A673 (cell line): ENCODE measurements at regions not wholly inside any gene's neighbourhood (a gene's known extent, or its start where the extent isn't known, plus 50 kb on each side); places are given as distances from the start of the nearest gene placed in this dataset.

Experiments
- BruUV-seq: library from RNA; stranded (reverse); fragments of 400-500 nt; replicated peaks from 2 replicates; lab custom pipeline; 2021; lab: Mats Ljungman, UMichigan
- CTCF ChIA-PET: fragments of 300-600 bp; sonication (Branson Sonifier 250); formaldehyde crosslinking; loops from one replicate; lab custom pipeline; 2022; ENCODE audit warnings: antibody characterized with exemption; lab: Charles Lee
- POLR2A ChIA-PET: fragments of 300-600 bp; sonication (Branson Sonifier 250); formaldehyde crosslinking; loops from one replicate; lab custom pipeline; 2022; ENCODE audit warnings: antibody characterized with exemption; ENCODE audit not compliant: low non-redundant PET; lab: Charles Lee
- DNase-seq: peaks from one replicate; pipeline ENCODE4 v3.0.0-alpha.2; 2015; ENCODE audit warnings: low spot score
- H3K27ac ChIP-seq: fragments of 200-600 bp; sonication (generic); 2 replicates; pipeline ENCODE4 v1.5.1; 2016; ENCODE audit warnings: mixed run types, low read depth, mild to moderate bottlenecking, mixed read lengths, antibody characterized with exemption, low read length; ENCODE audit not compliant: poor library complexity, severe bottlenecking
- H3K27me3 ChIP-seq: fragments of 200-600 bp; sonication (generic); replicated peaks from 2 replicates; pipeline ENCODE4 v1.6.1; 2017; ENCODE audit warnings: mixed run types, low read depth, mild to moderate bottlenecking, mixed read lengths, antibody characterized with exemption, low read length; ENCODE audit not compliant: insufficient read depth, poor library complexity
- H3K36me3 ChIP-seq: fragments of 200-600 bp; sonication (generic); 2 replicates; pipeline ENCODE4 v1.6.1; 2016; ENCODE audit warnings: mixed run types, mild to moderate bottlenecking, mixed read lengths, antibody characterized with exemption, low read length; ENCODE audit not compliant: insufficient read depth, poor library complexity, severe bottlenecking
- H3K4me1 ChIP-seq: fragments of 200-600 bp; sonication (generic); 2 replicates; pipeline ENCODE4 v1.6.1; 2017; ENCODE audit warnings: mixed run types, mild to moderate bottlenecking, mixed read lengths, antibody characterized with exemption, low read length; ENCODE audit not compliant: insufficient read depth, poor library complexity, severe bottlenecking
- H3K4me3 ChIP-seq: fragments of 200-600 bp; sonication (generic); 2 replicates; pipeline ENCODE4 v1.5.1; 2016; ENCODE audit warnings: low read depth, mixed run types, mild to moderate bottlenecking, mixed read lengths, low read length; ENCODE audit not compliant: poor library complexity, severe bottlenecking
- H3K9me3 ChIP-seq: fragments of 200-600 bp; sonication (generic); 2 replicates; pipeline ENCODE4 v1.6.1; 2016; ENCODE audit warnings: mixed run types, low read depth, mild to moderate bottlenecking, mixed read lengths, antibody characterized with exemption, low read length; ENCODE audit not compliant: poor library complexity, severe bottlenecking
- EZH2 ChIP-seq: fragments of 200-600 bp; sonication (generic); IDR thresholded peaks from 2 replicates; pipeline ENCODE4 v1.6.1; 2017; ENCODE audit warnings: borderline replicate concordance, low read depth, mild to moderate bottlenecking, mixed read lengths, antibody characterized with exemption, low read length; ENCODE audit not compliant: poor library complexity, severe bottlenecking
- intact Hi-C: fragments of 100-400 bp; cut with micrococcal nuclease; formaldehyde crosslinking; loops from one replicate; pipeline ENCODE4 v1.10.0; 2022; ENCODE audit not compliant: unreplicated experiment
- TF ChIP-seq, protein P1 (sequence below): fragments of 300-800, 200-600 bp; sonication (generic); conservative IDR thresholded peaks from 2 replicates; pipeline ENCODE4 v1.5.1; 2017; ENCODE audit warnings: low read depth, mild to moderate bottlenecking, antibody characterized with exemption, low read length, moderate library complexity, mixed read lengths

DNA sequence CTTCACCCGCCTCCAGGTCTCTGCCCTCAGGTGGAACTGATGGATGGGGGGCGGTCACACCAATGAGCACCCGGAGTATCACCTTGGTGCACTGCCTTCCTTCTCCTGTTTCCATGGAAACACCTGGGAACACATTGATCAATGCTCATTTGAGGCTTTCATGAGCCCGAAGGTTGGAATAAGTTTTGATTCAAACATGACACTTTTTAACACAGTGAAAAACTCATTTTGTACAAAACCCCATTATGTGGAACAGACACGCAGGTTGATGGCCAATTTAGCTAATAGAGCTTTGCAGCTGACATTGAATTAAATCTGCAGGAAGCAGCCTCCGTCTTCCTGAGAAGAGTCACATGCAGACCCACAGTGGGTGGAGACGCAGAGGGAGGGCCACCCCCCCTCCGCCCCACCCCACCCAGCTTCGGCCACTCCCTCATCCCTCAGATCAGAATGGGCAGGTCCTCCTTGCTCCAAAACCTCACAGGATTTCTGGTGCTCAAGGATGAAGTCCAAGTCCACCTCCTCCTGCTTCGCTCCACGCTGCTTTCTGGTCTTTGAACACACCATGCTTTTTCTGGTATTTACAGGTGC, 96.0 kb upstream of the MYCN start:
- intact Hi-C loops, result no loop called here
- ChIA-PET POLR2A (no interaction called here), CTCF (no interaction called here)
- Histone ChIP-seq H3K9me3 (no peaks in the 10 kb centered on the region), H3K4me3 (no peak overlapping the region), H3K36me3 (no peaks in the 10 kb centered on the region), H3K4me1 (no peaks in the 10 kb centered on the region), H3K27ac (no peak overlapping the region), H3K27me3 (no peaks in the 10 kb centered on the region)
- DNase-seq, result peak; percentile 9
- BruUV-seq, result no TSS peak
- TF ChIP-seq, protein P1, sequence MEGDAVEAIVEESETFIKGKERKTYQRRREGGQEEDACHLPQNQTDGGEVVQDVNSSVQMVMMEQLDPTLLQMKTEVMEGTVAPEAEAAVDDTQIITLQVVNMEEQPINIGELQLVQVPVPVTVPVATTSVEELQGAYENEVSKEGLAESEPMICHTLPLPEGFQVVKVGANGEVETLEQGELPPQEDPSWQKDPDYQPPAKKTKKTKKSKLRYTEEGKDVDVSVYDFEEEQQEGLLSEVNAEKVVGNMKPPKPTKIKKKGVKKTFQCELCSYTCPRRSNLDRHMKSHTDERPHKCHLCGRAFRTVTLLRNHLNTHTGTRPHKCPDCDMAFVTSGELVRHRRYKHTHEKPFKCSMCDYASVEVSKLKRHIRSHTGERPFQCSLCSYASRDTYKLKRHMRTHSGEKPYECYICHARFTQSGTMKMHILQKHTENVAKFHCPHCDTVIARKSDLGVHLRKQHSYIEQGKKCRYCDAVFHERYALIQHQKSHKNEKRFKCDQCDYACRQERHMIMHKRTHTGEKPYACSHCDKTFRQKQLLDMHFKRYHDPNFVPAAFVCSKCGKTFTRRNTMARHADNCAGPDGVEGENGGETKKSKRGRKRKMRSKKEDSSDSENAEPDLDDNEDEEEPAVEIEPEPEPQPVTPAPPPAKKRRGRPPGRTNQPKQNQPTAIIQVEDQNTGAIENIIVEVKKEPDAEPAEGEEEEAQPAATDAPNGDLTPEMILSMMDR, result no peak
- TF ChIP-seq EZH2, result no peak

DNA sequence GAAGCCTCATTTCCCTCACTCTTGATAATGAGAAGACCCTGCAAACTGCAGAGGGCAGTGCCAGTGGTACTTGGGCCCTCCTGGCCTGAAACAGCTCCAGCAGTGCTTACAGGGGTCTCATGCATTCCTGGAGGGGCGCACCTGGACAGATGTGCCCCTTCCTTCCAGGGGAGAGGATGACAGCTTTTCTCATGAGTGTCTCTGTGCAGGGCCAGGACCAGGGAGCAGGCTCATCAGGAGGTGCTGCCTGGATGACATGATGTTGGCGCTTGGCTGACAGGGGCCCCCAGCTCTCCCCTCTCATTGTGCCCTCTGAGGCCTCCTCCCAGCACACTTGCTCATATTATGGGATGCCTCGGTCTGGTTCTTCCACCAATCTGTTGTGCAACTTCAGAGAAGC, 95.1 kb upstream of the MYCN start:
- TF ChIP-seq, protein P1, result no peak
- TF ChIP-seq EZH2, result no peak
- H3K36me3 ChIP-seq, result no peaks in the 10 kb centered on the region
- ChIA-PET CTCF (interaction anchor here (0.5 kb wide), 1 partner anchor 785 kb away, joined by 9 read pairs; no protein-coding TSS in a partner anchor), POLR2A (no interaction called here)
- no peak overlapping the region for H3K4me3 ChIP-seq
- H3K9me3 ChIP-seq, result no peaks in the 10 kb centered on the region
- no peak overlapping the region for H3K27ac ChIP-seq
- no peaks in the 10 kb centered on the region for H3K27me3 ChIP-seq
- intact Hi-C loops, result no loop called here
- DNase-seq, result no peak
- BruUV-seq, result no TSS peak
- no peaks in the 10 kb centered on the region for H3K4me1 ChIP-seq

DNA sequence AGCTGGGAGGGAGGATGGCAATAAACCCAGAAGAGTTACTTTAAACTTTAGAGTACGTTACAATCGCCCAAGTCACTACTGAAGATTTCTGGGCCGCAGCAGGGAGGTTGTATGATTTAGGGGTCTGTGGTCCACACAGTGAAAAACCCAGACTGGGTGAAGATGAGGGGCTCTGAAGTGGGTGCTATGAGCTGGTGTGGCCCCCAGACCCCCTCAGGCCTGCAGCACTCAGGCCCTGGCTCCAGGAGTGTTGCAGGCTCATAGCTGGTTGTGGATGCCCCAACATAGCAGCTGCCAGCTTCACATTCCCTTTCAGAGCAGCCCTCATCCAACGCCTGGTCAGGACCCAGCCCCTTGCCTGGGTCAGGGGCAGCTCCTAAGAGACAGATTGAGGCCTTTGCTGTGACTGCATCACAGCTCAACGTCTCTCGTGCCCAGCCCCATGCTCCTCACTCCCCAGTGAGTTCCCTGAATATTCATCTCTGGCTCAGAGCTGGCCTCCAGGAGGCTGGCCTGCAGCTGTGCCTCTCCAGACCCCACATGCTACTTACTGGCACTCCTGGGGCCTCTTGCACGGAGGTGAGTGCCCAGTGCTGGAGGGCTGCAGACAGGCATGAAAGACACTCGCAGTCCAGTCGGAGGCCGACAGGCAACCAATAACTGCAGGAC, 94.5 kb upstream of the MYCN start:
- no peak overlapping the region for H3K4me3 ChIP-seq

More for the DNA sequence above, 94.5 kb upstream of the MYCN start:
- Histone ChIP-seq H3K4me1 (no peaks in the 10 kb centered on the region), H3K36me3 (no peaks in the 10 kb centered on the region), H3K9me3 (no peaks in the 10 kb centered on the region), H3K27ac (no peak overlapping the region), H3K27me3 (no peaks in the 10 kb centered on the region)
- DNase-seq, result no peak
- BruUV-seq, result no TSS peak
- TF ChIP-seq, protein P1, result no peak
- TF ChIP-seq EZH2, result no peak
- POLR2A ChIA-PET, result no interaction called here
- CTCF ChIA-PET, result no interaction called here
- intact Hi-C loops, result no loop called here
